DMS114 treated with DMSO at 0.1 percent for 48 hours (cell line): ENCODE measurements at regions not wholly inside any gene's neighbourhood (a gene's known extent, or its start where the extent isn't known, plus 50 kb on each side); places are given as distances from the start of the nearest gene placed in this dataset.
"Not testable (repeated sequence)": the region's sequence is repeated elsewhere in the genome, so short reads cannot be mapped to it uniquely, and the experiment has no call there.

ENCODE experiments used
- DNase-seq: peaks from one replicate; lab custom pipeline; 2025; ENCODE audit not compliant: unreplicated experiment; lab: John Stamatoyannopoulos, UW

DNA sequence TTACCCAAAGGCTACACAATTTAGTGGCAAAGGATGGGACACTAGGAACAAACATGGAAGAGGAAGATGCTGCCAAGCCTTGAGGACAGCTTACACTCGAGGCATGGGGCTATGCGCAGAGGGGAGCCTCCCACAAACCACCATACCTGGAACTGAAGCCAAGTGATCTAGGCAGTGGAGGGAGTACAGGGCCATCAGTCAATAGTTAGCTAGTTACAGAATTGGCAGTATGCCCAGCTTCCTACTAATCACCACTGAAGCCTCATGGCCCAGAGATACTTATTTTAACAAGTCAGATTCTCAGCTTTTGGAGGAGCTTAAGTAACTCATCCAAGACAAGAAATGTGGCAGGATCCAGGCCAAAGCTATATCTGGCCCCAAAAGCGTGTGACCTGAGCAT lies 226.6 kb upstream of the MOCS1 start:
- no peak for DNase-seq

DNA sequence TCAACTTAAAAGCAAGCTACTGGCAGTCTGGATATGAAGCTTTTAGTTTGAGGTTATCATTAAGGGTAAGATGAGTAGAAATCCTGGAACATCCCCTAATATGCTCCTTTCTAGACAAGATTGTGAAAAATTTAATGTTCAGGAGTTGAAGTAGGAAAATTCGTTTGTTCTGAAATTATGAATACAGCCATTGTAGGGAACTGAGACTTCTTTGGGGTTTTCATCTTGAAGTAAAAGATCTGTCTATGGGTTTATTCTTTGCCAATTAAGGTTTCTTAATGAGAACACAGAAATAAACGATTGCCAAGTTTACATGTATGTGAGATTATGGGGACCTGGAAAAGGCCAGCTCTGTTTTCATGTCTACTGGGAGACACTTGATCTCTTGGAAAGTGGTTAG lies 225.6 kb upstream of the MOCS1 start:
- no peak for DNase-seq

DNA sequence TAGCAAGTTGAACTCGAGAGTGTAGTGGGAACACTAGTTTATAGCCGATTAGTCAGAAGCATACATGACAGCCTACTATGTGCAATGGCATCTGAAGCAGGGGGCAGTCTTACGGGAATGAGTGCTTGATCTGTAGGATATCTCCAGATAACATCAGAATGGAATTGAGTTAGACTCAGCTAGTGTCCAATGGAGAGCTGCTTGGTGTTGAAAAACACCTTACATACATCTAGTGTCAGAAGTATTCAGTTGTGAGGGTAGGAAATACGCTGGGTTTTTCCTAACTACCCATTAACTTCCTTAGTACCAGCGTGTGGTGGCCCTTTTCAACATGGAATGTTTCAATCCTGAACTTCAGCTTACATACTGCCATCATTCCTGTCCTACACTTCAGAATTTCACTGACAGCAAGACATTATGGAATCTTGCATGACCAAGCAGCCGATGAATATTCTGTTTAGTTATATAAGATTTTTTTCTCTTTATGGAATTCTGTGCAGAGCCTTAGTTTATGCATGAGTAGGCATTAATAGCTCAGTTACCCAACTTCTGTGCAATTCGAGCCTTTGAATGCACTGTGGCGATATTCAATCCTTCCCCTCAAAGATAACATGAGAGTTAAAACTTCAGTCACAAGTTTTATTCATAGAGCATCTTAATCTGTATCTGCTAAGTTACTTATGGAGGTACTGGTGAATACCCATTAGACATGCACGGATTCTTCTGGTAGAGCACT lies 218.6 kb upstream of the MOCS1 start:
- DNase-seq = no peak

DNA sequence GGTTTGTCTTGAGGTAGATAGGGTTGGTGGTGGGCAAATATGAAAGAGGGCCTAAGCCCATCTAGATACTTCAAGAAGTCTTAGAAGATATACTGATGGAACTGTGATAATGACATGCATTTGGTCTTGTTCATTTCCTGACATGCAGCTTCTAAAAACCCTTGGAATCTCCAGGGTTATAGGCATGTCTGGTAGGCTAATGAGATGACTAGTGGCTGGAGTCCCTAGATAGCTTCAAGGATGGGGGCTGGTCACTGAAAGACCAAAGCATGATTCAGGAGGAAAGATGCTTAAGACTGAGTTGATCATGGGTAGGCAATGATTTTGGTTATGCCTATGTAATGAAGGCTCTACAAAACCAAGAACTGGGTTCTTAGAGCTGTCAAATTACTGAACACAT lies 217.9 kb upstream of the MOCS1 start:
- DNase-seq = no peak

DNA sequence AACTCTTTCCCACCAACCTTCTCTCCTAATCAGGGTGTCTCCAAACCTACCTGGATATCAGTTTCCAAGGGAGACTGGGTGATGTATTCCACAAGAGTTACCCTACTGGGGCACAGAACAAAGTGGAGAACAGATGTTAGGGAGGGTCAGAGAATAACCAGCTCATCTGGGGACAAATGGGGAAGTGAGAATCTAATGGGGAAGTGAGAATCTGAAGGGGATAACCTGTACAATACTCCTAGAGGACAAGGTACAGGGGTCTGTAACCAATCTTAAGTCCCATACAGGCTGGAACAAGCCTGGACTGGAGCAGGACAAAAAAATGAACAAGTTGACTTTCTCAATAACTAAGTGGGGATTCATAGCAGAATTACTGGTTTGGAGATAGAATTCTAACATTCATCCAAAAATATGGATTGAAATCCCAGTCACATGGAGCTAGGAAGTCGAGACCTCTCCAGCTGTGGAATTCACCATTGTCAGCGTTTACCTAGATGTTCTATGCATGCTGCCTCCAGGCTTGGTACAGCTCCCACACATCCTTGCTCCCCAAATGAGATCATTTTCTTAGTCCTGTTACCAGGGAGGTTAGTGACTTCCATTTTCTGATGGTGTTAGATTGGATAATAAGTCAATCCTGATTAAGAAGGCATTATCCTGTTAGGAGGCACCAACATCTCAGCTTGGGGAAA lies 214.8 kb upstream of the MOCS1 start:
- no peak for DNase-seq

DNA sequence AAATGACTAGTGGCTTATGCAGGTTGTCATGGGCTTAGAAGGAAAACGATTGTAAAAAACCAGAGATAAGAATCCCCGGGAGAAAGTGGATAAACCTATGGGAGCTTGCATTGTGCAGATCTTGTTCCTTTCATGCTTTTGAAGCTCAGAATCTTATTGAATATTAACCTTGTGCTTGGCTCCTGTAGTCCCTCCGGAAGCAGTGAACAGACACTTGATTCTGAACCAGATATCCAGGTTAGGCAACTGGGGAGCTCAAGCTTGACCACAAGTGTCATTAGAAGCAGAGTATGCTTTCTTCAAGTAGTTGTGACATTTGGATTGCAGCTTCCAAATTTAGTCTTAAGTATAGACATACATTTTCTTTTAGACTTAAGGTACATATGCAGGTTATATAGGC lies 212.6 kb upstream of the MOCS1 start:
- DNase-seq = no peak

DNA sequence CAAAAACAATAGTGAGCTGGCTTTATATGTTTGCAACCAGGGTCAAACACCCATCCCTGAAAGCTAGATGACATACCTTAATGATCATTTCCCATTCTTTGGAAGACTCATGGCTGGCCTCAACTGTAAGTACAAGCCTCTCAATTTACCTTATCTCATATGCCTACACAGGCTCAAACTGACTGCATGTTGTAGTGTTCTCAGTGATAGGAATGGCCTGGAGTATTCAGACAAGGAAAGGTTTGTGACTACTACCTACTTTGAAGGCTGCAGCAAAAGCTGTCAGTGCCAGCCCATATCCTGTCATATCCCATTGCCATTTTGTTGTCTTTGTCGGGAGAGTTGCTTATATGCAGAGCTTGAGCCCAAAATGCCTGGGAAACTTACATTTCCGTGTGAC lies 205.2 kb upstream of the MOCS1 start:
- no peak for DNase-seq

DNA sequence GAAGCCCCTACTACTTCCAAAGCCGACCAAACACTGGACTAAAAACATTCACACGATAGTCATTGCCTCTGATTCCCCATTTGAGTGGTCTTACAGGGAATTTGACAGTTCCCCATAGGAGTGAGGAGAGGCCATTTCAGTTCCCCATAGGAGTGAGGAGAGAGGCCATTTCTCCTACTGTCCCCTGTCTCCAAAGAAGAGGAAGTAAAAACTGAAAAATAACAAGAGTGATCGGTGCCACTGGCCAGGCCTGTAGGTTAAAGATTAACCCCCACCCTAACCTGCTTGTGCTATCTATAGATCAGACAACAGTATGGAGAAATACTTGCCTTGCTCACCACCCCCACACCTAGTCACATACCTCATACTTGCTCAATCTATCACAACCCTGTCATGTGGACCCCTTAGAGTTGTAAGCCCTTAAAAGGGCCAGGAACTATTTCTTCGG lies 204.0 kb upstream of the MOCS1 start:
- DNase-seq = no peak

DNA sequence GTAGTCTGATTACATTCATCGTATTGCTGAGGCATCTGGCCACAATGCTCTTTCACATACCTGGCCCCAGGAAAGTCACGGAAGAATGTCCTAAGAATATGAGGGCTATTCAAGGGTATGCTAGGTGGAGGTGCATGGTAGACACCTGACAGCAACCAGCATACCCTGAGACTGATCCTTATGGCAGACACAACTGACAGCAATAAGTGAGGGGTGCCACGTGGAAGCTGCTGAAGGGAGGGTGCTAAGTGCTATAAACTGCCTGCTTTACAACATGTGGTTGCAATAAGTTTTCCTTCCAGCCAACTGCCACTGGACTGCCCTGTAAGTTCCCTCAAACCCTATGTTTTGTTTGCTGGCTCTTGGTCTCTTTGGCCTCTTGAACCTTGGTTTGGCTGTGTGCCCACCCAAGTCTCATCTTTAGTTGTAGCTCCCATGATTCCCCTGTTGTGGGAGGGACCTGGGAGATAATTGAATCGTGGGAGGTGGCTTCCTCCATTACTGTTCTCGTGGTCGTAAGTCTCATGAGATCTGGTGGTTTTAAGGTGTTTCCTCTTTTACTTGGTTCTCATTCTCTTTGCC lies 201.3 kb upstream of the MOCS1 start:
- no peak for DNase-seq

DNA sequence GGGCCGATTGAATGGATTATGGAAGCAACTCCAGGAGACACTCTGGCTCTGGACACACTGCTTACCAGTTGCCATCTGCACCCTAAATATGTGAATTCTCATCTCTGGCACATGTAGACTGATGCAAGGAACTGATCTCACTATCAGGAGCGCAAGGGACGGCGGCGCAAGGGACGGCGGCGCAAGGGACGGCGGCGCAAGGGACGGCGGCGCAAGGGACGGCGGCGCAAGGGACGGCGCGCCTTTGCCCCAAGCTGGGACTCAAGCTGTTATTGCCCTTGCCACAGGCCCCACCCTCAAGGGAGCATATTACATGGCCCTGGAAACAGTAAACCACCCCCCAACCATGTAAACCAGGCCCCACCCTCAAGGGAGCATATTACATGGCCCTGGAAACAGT lies 199.7 kb upstream of the MOCS1 start:
- not testable (repeated sequence) for DNase-seq

DNA sequence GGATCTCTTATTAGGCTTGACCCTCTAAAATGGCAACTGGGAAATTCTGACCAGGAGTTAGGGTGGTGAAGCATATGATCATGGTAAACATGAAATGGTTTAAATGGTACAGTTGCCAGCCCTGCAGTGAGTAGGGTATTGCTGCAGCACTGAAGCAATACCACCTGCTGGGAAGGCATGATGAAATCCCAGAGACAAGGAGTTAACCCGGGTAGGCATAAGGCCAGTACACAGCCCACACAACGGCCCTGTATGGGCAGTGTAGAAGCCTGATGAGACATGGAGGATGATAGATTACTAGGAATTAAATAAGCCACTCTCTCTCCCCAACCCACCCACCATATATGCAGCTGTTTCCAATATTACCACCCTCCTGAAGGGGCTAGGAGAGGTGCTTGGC lies 197.4 kb upstream of the MOCS1 start:
- DNase-seq = no peak

DNA sequence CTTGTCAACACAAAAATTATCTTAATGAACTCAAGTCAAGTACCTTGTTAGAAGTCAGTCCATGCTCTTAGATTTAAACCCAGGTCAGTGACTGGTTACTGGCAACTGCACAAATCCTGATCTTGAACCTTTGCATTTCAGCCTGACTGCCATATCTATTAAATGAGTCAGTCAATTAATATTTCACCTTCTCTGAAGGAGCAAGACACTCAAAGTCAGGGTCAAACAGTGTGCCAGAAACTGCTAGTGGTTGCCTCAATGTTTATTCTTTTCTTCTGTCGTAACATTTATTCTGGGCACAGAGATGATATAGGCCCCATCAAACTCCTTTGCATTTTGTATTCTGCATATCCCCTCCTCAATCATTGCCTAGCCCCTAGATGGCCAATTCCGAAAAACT lies 193.9 kb upstream of the MOCS1 start:
- DNase-seq = no peak

DNA sequence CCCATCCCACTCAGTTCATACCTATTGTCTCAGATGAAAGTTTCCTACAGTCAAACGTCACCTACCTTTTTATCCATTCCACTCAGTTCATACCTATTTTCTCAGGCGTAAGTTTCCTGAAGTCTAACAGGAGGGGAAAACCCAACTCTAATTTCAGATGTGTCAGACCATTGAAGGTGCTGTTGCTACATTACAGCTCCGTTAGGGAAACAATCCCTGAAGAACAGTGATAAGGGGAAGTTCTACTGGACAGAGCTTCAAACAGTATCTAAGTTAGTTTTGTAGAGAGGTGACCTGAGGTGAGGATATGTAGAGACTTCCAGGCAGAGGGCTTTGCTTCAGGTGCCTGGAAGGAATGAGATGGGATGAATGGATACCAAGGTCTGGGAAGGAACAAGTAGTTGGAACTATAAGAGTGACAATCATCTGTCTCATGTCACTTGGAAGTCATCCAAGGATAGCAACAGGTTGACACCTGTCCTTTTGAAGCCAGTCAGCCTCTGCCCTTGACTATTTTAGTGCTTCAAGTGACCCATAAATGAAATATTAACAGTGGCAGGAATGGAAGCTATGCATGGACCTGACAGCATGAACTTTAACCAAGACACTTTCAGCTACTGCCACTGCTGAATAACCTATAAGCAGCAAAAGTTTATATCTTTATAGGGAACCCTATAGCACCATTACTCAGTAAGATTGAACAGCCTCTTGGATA lies 191.6 kb upstream of the MOCS1 start:
- DNase-seq = no peak

DNA sequence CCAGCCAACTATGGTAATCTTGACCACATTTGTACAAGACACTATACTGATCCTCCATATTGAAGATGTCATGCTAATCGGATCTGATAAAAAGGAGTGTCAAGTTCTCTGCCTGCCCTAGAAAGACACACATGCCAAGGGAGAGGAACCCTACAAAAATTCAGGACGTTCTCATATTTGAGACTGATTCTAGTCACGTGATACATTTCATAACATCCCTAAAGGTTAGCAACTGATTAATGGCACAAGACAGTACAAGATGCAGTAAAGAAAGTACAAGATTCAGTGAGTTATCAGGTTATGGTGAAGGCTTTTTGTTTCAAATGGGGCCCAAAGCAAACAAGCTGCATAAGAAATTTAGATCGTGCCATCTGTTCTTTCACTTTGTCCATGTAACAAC lies 190.7 kb upstream of the MOCS1 start:
- DNase-seq = no peak

DNA sequence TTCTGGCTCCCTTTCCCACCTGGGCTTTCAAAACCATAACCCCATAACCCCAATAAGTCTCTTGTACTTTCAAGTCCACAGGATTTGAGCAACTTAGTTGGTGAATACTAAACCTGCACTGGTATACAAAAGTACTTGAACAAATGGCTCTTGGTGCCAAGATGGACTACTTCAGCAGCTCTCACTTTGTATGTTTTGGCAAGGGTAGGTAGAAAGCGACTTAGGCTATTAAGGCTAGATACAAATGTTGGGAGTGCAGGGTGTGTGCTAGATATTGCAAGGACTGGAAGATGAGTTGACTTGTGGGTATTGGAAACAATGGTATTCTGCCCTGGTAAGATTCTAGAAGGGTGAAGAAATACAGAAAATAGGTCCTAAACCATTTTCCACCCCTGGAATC lies 182.6 kb upstream of the MOCS1 start:
- DNase-seq = no peak

DNA sequence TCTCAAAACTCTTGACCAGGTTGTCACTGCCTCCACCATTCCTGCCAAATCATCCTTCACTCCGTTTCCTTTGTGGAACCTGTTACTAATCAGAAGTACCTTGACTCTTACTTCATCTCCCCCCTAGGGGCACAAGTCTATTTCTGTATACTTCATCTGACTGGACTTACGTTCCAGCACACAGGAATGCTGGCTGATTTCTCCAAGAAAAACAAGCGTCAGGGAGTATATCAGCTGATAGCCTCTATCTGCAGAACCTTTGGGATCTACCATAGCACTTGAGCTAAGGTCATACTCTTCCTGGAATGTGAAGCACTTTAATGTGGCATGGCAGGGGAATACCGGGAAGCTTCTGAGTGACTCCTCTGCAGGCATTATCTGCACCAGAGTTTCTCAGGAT lies 178.1 kb upstream of the MOCS1 start:
- no peak for DNase-seq

DNA sequence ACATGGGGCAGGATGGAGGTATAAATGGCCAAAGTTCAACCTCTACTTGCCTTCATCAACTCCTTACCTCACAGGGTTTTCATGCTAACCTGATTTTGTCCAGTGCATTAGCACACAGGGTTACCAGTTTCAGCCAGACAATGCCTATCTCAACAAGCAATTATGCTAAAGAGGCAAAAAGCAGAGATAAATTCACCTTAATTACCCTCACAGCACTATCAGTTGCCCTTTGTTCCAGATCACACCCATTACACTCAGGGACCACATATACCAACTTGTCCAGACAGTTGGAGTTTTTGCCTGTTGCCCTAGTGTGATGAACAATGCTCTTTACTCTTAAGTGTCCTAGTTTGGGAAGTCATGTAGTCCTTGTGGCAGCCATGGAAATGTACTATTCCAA lies 174.5 kb upstream of the MOCS1 start:
- no peak for DNase-seq

DNA sequence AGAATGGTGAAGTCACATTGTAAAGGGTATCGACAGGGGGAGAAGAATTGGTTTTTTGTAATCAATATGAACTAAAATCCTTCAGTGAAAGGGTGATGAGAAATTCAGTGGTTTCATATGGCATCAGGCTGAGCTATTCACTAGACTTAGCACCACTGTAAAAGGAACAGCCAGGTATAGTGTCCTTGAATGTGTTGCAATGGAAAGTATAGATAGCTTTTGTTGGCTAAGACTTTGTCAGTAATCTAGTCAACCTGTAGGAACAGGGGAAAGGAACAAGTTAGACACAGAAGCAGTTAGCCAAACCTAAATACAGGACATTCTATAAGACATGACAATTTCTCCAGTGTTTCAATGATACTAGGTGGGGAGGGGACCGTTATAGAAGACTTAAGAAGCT lies 172.6 kb upstream of the MOCS1 start:
- no peak for DNase-seq

DNA sequence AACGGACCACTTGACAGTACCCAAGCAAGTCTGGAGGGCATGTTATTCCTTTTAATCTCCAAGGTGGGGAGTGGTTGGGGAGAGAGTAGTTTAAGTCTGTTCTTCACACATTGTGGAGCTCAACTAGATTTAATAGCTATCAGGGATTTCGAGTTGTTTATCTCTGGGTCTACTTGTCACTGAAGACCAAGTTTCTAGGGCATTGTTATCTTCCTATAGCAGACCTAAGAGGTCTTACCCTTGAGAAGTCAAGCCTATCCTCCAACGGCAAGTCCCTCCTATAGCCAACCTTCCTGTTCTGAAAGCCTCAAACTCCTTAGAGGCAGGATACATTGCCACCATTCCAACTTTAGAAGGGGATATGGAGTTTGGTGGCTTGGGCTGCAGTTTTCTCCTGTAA lies 164.5 kb upstream of the MOCS1 start:
- DNase-seq = no peak

DNA sequence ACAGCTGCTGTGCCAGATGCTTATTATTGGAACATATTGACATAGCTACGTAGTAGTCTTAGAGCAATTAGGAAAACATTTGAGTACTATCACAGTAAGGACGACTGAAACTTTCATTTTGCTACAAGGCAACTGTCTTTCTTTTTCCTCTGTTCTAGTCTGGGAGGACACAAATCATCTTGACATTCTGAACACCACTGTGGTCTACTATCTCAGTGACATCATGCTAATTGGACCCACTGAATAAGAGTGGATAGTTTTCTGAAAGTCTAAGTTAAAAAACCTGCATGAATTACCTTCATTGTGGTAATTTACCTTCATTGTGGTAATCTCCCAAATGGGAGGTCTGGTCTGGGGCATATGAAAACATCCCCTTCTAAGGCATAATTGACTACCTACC lies 163.3 kb upstream of the MOCS1 start:
- no peak for DNase-seq

DNA sequence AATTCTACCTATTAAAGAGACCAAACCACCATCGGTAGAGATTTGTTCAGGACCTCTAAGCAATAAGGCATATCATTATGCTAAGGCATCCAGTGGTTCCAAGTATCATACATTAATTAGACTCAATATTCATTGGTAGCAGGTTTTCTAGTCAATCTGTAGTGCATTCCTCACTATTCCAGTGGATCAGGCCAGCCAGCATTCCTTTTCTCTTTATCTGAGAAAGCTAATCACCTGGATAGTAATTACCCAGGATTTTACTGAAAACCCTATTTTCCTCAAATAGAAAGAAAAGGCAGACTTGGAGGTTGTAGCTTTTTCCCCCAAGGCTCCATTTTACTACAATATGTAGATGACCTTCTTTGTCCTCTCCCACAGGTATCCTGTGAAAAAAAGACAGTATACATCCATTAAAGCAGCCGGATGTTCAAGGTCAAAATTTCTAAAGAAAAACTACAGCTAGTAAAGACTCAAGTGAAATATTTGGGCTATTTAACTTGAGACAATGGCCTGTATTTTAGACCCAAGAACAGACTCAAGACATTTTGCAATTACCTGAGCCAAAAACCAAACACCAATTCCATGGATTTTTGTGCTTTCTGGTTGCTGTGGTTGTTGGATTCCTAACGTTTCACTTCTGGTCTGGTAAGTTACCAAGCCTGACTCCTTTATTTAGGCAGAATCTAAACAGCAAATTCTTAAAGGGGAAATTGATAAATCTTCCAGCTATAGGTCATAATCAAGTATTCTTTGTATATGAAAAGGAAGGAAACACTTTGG lies 149.1 kb upstream of the MOCS1 start:
- DNase-seq = no peak
